ENCODE measurements at regions not wholly inside any gene's neighbourhood (a gene's known extent, or its start where the extent isn't known, plus 50 kb on each side); places are given as distances from the start of the nearest gene placed in this dataset.

DNA sequence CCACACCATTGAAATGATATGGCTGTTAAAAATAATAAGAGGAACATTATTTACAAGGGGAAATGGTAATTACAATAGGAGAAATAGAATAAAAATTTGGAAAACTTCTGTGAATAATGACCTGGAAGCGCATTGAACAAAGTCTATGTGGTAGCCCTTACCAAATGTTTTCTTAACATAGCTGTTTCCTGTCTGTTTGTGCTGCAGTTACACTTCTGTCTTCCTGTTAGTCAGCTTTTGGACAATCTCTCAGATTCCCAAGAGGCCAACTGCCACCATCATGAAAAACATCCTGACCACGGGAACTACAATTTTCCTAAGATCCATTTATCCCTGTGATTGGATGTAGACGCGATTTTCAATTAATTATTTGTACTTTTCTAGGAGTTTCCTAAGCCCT is 754.4 kb upstream of the MARCKS start:
- no peak for TF ChIP-seq CTCF (conservative IDR thresholded peaks at IDR 0.05; ENCODE audit: low read depth in 2 of 2)
- TF ChIP-seq EZH2 (IDR thresholded peaks at IDR 0.05; ENCODE audit: low read depth, unreplicated experiment) = no peak
- TF ChIP-seq POLR2AphosphoS5 (IDR thresholded peaks at IDR 0.05; ENCODE audit: low read depth) = no peak
- TF ChIP-seq EZH2phosphoT487 (IDR thresholded peaks at IDR 0.05; ENCODE audit: unreplicated experiment) = no peak
- no peak for TF ChIP-seq JUNB (IDR thresholded peaks at IDR 0.05; ENCODE audit: unreplicated experiment)
- TF ChIP-seq, protein P1, sequence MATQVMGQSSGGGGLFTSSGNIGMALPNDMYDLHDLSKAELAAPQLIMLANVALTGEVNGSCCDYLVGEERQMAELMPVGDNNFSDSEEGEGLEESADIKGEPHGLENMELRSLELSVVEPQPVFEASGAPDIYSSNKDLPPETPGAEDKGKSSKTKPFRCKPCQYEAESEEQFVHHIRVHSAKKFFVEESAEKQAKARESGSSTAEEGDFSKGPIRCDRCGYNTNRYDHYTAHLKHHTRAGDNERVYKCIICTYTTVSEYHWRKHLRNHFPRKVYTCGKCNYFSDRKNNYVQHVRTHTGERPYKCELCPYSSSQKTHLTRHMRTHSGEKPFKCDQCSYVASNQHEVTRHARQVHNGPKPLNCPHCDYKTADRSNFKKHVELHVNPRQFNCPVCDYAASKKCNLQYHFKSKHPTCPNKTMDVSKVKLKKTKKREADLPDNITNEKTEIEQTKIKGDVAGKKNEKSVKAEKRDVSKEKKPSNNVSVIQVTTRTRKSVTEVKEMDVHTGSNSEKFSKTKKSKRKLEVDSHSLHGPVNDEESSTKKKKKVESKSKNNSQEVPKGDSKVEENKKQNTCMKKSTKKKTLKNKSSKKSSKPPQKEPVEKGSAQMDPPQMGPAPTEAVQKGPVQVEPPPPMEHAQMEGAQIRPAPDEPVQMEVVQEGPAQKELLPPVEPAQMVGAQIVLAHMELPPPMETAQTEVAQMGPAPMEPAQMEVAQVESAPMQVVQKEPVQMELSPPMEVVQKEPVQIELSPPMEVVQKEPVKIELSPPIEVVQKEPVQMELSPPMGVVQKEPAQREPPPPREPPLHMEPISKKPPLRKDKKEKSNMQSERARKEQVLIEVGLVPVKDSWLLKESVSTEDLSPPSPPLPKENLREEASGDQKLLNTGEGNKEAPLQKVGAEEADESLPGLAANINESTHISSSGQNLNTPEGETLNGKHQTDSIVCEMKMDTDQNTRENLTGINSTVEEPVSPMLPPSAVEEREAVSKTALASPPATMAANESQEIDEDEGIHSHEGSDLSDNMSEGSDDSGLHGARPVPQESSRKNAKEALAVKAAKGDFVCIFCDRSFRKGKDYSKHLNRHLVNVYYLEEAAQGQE (IDR thresholded peaks at IDR 0.05; ENCODE audit: unreplicated experiment) = no peak
- TF ChIP-seq CREB1 (CRISPR knock-in tag; IDR thresholded peaks at IDR 0.05; ENCODE audit: low read depth) = no peak
- TF ChIP-seq, protein P2, sequence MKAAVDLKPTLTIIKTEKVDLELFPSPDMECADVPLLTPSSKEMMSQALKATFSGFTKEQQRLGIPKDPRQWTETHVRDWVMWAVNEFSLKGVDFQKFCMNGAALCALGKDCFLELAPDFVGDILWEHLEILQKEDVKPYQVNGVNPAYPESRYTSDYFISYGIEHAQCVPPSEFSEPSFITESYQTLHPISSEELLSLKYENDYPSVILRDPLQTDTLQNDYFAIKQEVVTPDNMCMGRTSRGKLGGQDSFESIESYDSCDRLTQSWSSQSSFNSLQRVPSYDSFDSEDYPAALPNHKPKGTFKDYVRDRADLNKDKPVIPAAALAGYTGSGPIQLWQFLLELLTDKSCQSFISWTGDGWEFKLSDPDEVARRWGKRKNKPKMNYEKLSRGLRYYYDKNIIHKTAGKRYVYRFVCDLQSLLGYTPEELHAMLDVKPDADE (IDR thresholded peaks at IDR 0.05) = no peak
- TF ChIP-seq STAT1 (IDR thresholded peaks at IDR 0.05; ENCODE audit: unreplicated experiment) = no peak
- no peak for TF ChIP-seq NANOG (IDR thresholded peaks at IDR 0.05; ENCODE audit: borderline replicate concordance)
- TF ChIP-seq ZNF114 (CRISPR knock-in tag; IDR thresholded peaks at IDR 0.05) = no peak
- TF ChIP-seq, protein P3, sequence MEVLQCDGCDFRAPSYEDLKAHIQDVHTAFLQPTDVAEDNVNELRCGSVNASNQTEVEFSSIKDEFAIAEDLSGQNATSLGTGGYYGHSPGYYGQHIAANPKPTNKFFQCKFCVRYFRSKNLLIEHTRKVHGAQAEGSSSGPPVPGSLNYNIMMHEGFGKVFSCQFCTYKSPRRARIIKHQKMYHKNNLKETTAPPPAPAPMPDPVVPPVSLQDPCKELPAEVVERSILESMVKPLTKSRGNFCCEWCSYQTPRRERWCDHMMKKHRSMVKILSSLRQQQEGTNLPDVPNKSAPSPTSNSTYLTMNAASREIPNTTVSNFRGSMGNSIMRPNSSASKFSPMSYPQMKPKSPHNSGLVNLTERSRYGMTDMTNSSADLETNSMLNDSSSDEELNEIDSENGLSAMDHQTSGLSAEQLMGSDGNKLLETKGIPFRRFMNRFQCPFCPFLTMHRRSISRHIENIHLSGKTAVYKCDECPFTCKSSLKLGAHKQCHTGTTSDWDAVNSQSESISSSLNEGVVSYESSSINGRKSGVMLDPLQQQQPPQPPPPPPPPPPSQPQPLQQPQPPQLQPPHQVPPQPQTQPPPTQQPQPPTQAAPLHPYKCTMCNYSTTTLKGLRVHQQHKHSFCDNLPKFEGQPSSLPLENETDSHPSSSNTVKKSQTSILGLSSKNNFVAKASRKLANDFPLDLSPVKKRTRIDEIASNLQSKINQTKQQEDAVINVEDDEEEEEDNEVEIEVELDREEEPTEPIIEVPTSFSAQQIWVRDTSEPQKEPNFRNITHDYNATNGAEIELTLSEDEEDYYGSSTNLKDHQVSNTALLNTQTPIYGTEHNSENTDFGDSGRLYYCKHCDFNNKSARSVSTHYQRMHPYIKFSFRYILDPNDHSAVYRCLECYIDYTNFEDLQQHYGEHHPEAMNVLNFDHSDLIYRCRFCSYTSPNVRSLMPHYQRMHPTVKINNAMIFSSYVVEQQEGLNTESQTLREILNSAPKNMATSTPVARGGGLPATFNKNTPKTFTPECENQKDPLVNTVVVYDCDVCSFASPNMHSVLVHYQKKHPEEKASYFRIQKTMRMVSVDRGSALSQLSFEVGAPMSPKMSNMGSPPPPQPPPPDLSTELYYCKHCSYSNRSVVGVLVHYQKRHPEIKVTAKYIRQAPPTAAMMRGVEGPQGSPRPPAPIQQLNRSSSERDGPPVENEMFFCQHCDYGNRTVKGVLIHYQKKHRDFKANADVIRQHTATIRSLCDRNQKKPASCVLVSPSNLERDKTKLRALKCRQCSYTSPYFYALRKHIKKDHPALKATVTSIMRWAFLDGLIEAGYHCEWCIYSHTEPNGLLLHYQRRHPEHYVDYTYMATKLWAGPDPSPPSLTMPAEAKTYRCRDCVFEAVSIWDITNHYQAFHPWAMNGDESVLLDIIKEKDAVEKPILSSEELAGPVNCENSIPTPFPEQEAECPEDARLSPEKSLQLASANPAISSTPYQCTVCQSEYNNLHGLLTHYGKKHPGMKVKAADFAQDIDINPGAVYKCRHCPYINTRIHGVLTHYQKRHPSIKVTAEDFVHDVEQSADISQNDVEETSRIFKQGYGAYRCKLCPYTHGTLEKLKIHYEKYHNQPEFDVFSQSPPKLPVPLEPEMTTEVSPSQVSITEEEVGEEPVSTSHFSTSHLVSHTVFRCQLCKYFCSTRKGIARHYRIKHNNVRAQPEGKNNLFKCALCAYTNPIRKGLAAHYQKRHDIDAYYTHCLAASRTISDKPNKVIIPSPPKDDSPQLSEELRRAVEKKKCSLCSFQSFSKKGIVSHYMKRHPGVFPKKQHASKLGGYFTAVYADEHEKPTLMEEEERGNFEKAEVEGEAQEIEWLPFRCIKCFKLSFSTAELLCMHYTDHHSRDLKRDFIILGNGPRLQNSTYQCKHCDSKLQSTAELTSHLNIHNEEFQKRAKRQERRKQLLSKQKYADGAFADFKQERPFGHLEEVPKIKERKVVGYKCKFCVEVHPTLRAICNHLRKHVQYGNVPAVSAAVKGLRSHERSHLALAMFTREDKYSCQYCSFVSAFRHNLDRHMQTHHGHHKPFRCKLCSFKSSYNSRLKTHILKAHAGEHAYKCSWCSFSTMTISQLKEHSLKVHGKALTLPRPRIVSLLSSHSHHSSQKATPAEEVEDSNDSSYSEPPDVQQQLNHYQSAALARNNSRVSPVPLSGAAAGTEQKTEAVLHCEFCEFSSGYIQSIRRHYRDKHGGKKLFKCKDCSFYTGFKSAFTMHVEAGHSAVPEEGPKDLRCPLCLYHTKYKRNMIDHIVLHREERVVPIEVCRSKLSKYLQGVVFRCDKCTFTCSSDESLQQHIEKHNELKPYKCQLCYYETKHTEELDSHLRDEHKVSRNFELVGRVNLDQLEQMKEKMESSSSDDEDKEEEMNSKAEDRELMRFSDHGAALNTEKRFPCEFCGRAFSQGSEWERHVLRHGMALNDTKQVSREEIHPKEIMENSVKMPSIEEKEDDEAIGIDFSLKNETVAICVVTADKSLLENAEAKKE (CRISPR knock-in tag; IDR thresholded peaks at IDR 0.05) = no peak
- no peak for TF ChIP-seq ZNF331 (CRISPR knock-in tag; IDR thresholded peaks at IDR 0.05; ENCODE audit: low read depth)
